GM23338 (cell line): ENCODE measurements at regions not wholly inside any gene's neighbourhood (a gene's known extent, or its start where the extent isn't known, plus 50 kb on each side); places are given as distances from the start of the nearest gene placed in this dataset.

Experiments used
- CREB1 ChIP-seq: fragments of 250-450 bp; sonication (Bioruptor Pico); IDR thresholded peaks from 2 replicates; pipeline ENCODE4 v1.5.0; 2020; ENCODE audit warnings: low read depth, mild to moderate bottlenecking, moderate library complexity
- EZH2 ChIP-seq: fragments of 200-600 bp; sonication (generic); IDR thresholded peaks from one replicate; pipeline ENCODE4 v1.8.0; 2017; ENCODE audit warnings: antibody characterized with exemption, mild to moderate bottlenecking, low read depth; ENCODE audit not compliant: unreplicated experiment
- EZH2phosphoT487 ChIP-seq: fragments of 200-600 bp; sonication (generic); IDR thresholded peaks from one replicate; pipeline ENCODE4 v1.8.1; 2018; ENCODE audit warnings: antibody characterized with exemption; ENCODE audit not compliant: unreplicated experiment
- JUNB ChIP-seq: IDR thresholded peaks from one replicate; pipeline ENCODE4 v1.6.1; 2016; ENCODE audit warnings: antibody characterized with exemption; ENCODE audit not compliant: unreplicated experiment
- NANOG ChIP-seq: IDR thresholded peaks from 2 replicates; pipeline ENCODE4 v1.6.1; 2016; ENCODE audit warnings: antibody characterized with exemption, borderline replicate concordance
- POLR2AphosphoS5 ChIP-seq: IDR thresholded peaks from 2 replicates; pipeline ENCODE4 v1.6.1; 2016; ENCODE audit warnings: antibody characterized with exemption, low read depth
- STAT1 ChIP-seq: IDR thresholded peaks from one replicate; pipeline ENCODE4 v1.6.1; 2016; ENCODE audit warnings: antibody characterized with exemption; ENCODE audit not compliant: unreplicated experiment
- ZNF114 ChIP-seq: fragments of 250-450 bp; sonication (Bioruptor Pico); IDR thresholded peaks from 2 replicates; pipeline ENCODE4 v1.5.0; 2020; ENCODE audit warnings: mild to moderate bottlenecking, moderate library complexity
- ZNF331 ChIP-seq: fragments of 250-450 bp; sonication (Bioruptor Pico); IDR thresholded peaks from 2 replicates; pipeline ENCODE4 v1.5.0; 2020; ENCODE audit warnings: low read depth, mild to moderate bottlenecking, moderate library complexity
- TF ChIP-seq, protein P1 (sequence below), 2 experiments: fragments of 200-600 bp in 1 of 2; sonication (generic) in 1 of 2; conservative IDR thresholded peaks; 2 replicates each; pipeline versions ENCODE4 v1.5.1 to v1.6.1; 2016 to 2017; ENCODE audit warnings: antibody characterized with exemption in 2 of 2, low read depth in 2 of 2, mild to moderate bottlenecking in 2 of 2, moderate library complexity in 1 of 2
- TF ChIP-seq, protein P2 (sequence below): IDR thresholded peaks from one replicate; pipeline ENCODE4 v1.6.1; 2018; ENCODE audit warnings: antibody characterized with exemption; ENCODE audit not compliant: unreplicated experiment
- TF ChIP-seq, protein P3 (sequence below): IDR thresholded peaks from 2 replicates; pipeline ENCODE4 v1.6.1; 2016; ENCODE audit warnings: antibody characterized with exemption
- TF ChIP-seq, protein P4 (sequence below): fragments of 250-450 bp; sonication (Bioruptor Pico); IDR thresholded peaks from 2 replicates; pipeline ENCODE4 v1.5.0; 2020; ENCODE audit warnings: mild to moderate bottlenecking, moderate library complexity

DNA sequence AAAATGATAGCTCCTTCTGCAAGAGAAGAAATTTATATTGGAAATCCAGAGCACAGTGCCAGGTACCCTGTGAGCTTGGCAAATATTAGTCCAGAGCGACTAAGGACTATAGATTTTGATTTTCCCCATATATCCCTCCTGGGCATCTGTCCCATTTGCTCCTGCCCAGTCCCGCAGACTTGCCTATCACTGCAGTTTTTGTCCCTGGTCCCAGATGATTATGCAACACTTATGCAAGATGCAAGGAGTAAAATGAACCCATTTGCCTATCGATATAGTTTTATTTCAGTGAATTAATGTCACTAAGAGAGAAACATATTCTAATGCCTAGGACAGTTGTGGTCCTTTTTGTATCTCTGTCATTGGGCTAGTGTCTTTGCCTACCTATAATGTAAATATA is 215.9 kb upstream of the BMP4 start:
- TF ChIP-seq, protein P1, sequence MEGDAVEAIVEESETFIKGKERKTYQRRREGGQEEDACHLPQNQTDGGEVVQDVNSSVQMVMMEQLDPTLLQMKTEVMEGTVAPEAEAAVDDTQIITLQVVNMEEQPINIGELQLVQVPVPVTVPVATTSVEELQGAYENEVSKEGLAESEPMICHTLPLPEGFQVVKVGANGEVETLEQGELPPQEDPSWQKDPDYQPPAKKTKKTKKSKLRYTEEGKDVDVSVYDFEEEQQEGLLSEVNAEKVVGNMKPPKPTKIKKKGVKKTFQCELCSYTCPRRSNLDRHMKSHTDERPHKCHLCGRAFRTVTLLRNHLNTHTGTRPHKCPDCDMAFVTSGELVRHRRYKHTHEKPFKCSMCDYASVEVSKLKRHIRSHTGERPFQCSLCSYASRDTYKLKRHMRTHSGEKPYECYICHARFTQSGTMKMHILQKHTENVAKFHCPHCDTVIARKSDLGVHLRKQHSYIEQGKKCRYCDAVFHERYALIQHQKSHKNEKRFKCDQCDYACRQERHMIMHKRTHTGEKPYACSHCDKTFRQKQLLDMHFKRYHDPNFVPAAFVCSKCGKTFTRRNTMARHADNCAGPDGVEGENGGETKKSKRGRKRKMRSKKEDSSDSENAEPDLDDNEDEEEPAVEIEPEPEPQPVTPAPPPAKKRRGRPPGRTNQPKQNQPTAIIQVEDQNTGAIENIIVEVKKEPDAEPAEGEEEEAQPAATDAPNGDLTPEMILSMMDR (conservative IDR thresholded peaks at IDR 0.05; ENCODE audit: low read depth in 2 of 2) = no peak
- TF ChIP-seq CREB1 (no peak), EZH2 (no peak), EZH2phosphoT487 (no peak), POLR2AphosphoS5 (no peak), ZNF331 (CRISPR knock-in tag) (no peak), JUNB (no peak), ZNF114 (no peak), NANOG (no peak), STAT1 (no peak)
- TF ChIP-seq, protein P2, sequence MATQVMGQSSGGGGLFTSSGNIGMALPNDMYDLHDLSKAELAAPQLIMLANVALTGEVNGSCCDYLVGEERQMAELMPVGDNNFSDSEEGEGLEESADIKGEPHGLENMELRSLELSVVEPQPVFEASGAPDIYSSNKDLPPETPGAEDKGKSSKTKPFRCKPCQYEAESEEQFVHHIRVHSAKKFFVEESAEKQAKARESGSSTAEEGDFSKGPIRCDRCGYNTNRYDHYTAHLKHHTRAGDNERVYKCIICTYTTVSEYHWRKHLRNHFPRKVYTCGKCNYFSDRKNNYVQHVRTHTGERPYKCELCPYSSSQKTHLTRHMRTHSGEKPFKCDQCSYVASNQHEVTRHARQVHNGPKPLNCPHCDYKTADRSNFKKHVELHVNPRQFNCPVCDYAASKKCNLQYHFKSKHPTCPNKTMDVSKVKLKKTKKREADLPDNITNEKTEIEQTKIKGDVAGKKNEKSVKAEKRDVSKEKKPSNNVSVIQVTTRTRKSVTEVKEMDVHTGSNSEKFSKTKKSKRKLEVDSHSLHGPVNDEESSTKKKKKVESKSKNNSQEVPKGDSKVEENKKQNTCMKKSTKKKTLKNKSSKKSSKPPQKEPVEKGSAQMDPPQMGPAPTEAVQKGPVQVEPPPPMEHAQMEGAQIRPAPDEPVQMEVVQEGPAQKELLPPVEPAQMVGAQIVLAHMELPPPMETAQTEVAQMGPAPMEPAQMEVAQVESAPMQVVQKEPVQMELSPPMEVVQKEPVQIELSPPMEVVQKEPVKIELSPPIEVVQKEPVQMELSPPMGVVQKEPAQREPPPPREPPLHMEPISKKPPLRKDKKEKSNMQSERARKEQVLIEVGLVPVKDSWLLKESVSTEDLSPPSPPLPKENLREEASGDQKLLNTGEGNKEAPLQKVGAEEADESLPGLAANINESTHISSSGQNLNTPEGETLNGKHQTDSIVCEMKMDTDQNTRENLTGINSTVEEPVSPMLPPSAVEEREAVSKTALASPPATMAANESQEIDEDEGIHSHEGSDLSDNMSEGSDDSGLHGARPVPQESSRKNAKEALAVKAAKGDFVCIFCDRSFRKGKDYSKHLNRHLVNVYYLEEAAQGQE = no peak
- TF ChIP-seq, protein P3, sequence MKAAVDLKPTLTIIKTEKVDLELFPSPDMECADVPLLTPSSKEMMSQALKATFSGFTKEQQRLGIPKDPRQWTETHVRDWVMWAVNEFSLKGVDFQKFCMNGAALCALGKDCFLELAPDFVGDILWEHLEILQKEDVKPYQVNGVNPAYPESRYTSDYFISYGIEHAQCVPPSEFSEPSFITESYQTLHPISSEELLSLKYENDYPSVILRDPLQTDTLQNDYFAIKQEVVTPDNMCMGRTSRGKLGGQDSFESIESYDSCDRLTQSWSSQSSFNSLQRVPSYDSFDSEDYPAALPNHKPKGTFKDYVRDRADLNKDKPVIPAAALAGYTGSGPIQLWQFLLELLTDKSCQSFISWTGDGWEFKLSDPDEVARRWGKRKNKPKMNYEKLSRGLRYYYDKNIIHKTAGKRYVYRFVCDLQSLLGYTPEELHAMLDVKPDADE = no peak
- TF ChIP-seq, protein P4, sequence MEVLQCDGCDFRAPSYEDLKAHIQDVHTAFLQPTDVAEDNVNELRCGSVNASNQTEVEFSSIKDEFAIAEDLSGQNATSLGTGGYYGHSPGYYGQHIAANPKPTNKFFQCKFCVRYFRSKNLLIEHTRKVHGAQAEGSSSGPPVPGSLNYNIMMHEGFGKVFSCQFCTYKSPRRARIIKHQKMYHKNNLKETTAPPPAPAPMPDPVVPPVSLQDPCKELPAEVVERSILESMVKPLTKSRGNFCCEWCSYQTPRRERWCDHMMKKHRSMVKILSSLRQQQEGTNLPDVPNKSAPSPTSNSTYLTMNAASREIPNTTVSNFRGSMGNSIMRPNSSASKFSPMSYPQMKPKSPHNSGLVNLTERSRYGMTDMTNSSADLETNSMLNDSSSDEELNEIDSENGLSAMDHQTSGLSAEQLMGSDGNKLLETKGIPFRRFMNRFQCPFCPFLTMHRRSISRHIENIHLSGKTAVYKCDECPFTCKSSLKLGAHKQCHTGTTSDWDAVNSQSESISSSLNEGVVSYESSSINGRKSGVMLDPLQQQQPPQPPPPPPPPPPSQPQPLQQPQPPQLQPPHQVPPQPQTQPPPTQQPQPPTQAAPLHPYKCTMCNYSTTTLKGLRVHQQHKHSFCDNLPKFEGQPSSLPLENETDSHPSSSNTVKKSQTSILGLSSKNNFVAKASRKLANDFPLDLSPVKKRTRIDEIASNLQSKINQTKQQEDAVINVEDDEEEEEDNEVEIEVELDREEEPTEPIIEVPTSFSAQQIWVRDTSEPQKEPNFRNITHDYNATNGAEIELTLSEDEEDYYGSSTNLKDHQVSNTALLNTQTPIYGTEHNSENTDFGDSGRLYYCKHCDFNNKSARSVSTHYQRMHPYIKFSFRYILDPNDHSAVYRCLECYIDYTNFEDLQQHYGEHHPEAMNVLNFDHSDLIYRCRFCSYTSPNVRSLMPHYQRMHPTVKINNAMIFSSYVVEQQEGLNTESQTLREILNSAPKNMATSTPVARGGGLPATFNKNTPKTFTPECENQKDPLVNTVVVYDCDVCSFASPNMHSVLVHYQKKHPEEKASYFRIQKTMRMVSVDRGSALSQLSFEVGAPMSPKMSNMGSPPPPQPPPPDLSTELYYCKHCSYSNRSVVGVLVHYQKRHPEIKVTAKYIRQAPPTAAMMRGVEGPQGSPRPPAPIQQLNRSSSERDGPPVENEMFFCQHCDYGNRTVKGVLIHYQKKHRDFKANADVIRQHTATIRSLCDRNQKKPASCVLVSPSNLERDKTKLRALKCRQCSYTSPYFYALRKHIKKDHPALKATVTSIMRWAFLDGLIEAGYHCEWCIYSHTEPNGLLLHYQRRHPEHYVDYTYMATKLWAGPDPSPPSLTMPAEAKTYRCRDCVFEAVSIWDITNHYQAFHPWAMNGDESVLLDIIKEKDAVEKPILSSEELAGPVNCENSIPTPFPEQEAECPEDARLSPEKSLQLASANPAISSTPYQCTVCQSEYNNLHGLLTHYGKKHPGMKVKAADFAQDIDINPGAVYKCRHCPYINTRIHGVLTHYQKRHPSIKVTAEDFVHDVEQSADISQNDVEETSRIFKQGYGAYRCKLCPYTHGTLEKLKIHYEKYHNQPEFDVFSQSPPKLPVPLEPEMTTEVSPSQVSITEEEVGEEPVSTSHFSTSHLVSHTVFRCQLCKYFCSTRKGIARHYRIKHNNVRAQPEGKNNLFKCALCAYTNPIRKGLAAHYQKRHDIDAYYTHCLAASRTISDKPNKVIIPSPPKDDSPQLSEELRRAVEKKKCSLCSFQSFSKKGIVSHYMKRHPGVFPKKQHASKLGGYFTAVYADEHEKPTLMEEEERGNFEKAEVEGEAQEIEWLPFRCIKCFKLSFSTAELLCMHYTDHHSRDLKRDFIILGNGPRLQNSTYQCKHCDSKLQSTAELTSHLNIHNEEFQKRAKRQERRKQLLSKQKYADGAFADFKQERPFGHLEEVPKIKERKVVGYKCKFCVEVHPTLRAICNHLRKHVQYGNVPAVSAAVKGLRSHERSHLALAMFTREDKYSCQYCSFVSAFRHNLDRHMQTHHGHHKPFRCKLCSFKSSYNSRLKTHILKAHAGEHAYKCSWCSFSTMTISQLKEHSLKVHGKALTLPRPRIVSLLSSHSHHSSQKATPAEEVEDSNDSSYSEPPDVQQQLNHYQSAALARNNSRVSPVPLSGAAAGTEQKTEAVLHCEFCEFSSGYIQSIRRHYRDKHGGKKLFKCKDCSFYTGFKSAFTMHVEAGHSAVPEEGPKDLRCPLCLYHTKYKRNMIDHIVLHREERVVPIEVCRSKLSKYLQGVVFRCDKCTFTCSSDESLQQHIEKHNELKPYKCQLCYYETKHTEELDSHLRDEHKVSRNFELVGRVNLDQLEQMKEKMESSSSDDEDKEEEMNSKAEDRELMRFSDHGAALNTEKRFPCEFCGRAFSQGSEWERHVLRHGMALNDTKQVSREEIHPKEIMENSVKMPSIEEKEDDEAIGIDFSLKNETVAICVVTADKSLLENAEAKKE (CRISPR knock-in tag) = no peak
